TTC549 (cell line): ENCODE measurements at regions not wholly inside any gene's neighbourhood (a gene's known extent, or its start where the extent isn't known, plus 50 kb on each side); places are given as distances from the start of the nearest gene placed in this dataset.

Source experiments
- FAIRE-seq: peaks from 2 replicates; lab custom pipeline; 2012; peaks lifted over from hg19 to GRCh38; lab: Jason Lieb, UNC

DNA sequence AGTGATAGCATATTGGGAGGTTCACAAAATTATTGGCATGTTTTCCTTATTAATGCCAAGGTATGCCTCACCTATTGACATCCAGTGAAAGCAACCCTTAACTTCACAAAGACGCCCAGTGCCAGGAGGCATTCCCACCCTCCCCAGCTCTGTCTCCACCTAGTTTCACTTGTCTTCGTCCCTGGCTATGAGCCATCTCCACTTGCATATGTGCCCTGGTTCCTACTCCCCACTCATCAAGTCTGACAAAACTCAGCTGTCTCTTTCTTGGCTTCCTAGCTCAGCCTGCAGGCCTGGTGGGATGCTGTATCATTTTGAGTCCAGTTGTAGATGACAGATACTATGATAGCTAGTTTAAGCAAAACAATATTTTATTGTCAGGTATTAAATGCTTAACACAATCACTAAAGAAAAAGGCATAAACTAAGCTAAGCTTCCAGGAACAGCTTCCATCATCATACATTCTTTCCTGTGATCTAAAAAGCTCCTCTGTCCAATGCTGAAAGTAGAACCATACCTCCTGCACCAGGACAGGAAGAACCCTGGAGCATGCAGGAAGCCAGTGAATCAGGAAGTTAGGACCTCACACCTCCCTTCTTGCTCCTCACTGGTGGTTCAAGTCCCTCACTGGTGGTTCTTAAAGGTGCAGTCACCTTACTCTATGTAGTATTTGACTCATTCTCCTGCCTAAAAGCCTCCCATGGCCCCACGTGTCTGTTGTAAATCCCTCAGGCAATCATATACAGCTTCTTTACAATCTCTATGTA, 410.3 kb upstream of the RASGEF1B start:
- FAIRE-seq, result no peak

DNA sequence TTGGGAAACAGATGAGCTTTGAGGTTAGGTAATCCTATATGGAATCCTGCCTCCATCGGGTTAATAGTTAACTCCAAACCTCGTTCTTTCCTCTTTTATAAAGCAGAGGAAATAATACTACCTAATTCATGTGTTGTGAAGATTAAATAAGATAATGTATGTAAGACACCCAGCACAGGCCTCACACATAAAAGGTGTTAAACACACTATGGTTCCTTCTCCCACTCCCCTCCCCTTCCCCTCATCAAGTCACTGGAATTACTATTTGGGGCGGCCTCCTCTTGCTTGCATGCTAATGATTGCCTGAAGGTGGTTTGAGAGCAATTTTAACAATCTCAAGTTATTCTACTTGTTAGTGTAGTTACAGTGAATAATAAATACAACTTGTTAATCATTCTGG, 404.4 kb upstream of the RASGEF1B start:
- FAIRE-seq, result no peak

DNA sequence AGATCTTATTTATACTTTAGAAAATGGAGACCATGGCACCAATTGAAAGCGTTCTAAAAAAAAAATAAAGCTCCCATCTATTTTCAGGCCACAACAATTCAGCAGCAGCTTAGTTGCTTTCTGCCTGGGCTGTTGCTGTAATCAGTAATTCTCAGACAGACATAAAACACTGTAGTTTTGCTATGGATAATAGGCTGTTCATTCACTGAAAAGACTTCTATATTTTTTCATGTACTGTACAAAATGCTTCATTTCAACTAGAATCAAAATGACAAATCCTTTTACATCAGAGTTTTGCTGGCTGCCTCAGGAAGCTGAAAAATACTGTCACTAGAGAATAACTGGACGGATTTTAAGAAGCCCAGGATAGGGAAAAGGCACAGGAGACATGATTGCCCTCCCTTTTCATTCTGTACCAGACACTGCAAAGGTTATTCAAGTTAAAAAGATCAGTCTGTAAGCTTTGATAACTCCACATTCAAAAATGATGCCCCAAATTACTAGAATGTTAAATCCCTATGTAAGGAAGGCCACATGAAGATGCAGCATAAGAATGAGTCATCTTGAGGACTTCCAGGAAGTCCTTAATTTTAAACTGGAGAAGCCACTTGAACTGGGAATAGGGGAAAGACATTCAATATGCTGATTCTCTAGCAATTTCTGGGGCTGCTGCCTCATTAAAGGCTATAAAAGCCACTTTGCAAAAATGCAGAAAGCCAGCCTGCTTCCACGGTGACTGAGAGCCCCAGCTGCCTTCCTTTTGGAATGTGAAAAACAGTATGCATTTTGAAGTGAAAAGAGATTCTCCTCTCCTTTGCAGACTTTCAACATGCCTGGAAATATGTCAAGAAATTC, 403.2 kb upstream of the RASGEF1B start:
- no peak for FAIRE-seq

DNA sequence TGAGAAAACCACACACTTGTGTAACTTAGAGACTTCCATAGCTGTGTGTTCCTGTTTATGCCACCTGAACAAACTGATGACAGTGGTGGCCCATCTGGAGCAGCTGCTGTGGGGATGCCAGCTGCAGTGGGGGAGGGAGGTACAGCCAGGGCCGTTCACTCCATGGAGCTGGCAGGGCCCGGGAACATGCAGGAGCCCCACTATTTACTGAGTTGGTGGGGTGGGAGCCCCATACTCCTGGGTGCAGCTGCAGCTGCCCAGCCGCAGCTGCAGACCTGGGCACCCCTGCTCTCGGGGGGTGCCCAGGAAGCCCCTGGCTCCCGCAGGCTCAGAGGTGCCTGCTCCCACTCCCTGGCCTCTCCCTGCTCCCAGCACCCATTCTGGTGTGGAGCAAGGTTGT, 398.6 kb upstream of the RASGEF1B start:
- FAIRE-seq, result no peak

DNA sequence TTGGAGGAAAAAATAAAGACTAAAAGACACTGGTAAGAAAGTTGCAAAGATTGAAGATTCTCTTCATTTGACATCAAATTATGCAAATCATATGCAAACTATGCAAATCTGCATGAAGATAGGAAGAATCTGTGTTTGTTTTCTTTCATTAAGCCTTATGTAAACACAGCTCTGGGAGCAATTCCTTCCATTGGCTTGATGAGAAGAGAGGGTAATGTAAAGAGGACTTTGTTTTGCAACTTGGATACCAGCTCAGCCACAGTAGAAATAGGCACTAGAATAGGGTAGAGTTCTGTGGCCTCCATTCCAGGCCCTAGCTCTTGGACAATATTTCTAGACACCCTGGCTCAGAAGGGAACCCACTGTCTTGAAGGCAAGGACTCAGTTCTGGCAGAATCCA, 388.4 kb upstream of the RASGEF1B start:
- no peak for FAIRE-seq

DNA sequence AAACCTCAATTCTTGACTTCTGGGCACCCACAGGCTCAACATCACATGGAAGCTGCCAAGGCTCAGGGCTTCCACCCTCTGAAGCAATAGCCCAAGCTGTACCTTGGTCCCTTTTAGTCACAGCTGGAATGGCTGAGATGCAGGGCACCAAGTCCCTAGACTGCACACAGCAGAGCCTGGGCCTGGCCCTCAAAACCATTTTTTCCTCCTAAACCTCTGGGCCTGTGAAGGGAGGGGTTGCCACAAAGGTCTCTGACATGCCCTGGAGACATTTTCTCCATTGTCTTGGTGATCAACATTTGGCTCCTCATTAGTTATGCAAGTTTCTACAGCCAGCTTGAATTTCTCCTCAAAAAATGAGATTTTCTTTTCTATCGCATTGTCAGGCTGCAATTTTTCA, 382.7 kb upstream of the RASGEF1B start:
- no peak for FAIRE-seq

DNA sequence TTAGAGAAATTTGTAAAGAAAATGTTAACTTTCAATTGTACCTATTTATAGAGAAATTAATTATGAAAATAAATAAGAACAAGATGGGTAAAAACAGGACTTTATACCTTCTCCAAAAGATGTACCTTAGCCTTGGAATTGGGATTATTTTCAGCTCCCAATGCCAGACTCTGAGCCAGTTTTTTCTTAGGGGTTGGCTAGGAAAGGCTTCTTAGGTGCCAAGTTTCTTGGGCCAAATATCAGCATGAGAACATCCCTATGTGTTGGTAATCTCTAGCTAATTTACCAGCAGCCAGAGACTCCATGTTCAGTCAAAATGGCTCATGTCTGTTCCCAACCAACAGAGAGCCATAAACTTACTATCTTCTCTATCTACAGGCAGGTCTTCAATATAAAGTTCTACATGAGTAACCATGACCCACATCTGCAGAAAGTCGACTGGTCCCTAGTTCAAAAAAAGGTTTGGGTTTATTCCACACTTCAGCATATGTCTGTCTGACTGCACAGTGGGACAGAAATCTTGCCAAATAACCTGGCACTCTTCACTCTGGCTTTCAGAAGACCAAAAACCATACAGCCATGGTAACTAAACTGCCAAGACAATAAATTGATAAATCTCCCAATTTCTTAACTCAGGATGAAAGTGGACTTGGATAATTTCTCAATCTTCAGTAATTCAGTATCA, 380.5 kb upstream of the RASGEF1B start:
- FAIRE-seq, result no peak

DNA sequence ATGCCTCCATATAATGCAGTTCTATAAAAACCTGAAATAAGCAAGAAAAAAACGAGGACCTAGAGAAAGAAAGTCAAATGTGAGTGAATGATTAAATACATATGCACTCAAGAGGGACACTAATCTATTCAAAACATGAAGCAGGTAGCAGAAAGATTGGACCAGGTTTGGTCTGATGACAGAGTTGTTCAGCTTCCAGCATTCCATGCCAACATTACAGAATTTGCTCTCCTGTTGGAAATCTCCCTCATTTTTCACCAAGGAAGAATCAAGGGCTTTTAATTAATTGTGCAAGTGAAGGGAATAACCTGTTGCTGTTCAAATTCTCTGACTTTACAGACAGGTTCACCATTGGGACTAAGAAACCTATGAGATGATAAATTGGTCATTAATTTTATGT, 379.0 kb upstream of the RASGEF1B start:
- FAIRE-seq, result no peak

DNA sequence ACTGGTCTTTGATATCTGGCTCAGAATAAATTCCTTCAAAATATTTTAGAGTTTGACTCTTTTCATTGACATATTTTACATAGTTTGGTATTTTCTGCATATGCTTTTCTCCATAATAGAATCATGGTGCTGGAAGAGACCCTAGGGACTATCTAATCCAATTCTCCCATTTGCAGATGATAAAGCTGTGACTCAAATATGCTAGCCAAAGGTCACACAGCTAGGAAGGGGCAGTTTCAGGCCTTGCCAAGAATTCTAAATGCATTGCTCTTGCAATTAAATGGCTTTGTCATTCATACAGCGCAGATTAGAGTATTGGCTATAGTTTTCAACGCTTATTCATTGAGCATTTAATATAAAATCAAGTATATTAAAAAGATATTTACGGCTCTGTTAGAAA, 374.1 kb upstream of the RASGEF1B start:
- FAIRE-seq, result no peak

DNA sequence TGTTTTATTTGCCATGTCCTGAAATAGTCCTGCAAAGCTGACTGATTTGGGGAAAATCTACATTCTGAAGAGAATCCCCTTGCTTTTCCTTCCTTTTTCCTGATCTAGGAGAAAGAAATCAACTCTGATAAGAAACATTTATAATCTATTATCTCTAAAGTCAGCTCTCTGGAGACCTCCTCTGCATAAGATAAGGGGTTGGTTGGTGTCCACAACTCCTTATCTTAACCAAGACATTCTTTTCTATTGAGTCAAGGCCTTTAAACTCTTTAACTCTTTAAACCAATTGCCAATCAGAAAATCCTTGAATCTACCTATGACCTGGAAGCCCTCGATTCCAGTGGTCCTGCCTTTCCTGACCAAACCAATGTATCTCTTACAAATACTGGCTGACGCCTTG, 373.6 kb upstream of the RASGEF1B start:
- FAIRE-seq, result no peak

DNA sequence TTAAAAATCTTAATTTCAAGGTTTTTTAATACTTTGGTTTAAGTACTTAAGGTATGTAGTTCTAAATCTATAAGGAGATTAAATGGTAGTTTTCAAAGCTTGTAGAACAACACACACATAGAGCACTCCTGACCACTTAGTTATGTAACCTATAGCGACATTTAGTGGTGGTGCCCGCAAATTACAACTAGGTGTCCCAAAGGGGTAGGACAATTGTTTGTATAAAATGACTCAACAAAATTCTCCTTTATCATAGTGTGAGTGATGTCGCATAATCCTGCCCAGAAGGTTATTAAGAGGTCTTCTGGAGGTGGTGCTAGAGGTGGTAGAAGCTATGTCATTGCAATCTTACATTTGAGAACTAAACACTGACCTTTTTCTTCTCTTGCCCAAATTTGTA, 373.0 kb upstream of the RASGEF1B start:
- peak; percentile 32 for FAIRE-seq

DNA sequence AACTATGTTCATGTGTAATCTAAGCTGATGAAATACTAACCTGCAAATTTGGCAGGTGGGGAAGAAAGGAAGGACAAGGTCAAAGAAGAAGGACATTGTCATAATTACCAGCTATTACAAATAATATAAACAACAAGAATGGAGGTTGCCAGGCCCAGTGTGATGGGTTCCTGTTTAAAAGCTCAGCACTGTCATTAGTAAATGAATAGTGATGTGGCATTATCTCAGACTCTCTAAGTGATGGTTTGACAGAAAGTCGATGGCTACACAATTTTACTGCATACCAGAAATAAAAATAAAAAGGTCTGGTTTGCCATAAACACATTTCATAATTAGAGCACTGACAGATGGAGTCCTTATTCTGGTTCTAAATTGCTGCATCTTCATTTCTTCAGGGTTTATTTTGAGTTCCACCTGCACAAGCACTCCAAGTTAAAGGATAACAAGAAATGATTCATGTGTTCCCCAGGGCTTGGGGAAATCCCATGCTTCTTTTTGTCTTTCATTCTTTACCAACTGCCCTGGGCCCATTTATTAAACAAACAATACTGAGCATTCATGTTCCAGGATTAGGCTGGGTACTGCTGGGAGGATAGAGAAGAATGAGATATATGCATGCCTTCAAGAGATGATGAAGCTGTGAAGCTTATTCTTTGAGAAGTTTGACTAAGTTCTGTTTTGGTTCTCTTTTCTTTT, 367.8 kb upstream of the RASGEF1B start:
- no peak for FAIRE-seq

DNA sequence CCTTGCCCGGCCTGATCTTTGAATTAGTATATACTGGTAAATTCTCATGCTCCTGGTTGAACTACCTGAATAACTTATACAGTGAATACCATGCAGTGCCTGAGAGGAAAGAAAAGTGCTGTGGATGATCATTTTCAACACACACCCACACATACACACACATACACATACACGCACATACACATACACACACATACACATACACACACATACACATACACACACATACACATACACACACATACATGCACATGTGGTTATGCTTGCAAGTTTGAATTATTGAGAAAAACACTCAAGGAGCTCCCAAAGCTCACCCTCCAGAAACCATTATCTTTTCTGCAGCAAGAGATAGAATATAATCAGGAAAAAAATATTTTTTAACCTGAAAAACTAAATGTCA, 366.9 kb upstream of the RASGEF1B start:
- no peak for FAIRE-seq

DNA sequence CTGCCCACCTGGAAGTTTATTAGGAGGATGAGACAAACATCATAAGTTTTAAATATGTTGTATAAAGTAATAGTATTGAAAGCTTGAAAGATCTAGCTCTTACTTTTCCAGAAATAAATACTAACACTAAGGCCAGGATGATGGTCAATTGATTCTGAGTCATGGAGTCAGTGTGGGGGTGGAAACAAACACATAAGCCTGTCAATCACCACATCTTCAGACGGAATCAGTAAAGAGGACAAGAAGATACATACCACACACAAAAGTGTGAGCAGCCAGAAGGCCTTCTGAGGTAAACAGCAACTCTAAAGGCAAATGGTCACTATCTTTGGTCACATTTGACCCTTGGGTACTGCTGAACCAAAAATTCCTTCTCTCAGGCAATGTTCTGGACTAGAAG, 365.0 kb upstream of the RASGEF1B start:
- no peak for FAIRE-seq

DNA sequence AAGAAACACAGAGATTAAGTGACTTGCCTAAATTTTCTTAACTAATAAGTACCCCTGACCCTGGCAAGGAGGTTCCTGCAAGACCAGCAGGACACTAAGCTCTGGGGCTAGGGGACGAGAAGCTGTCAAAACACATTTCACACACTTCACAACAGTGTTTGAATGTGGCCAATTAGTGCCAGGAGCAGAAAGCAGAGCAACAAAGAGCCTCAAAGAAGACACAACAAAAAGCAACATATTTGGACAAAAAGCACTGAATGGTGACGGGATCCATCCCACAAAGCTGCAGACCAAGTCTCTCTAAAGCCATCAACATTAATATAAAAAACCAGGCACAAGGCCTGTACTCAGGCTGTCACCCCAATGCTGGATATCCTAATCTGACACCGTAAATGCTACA, 361.9 kb upstream of the RASGEF1B start:
- FAIRE-seq, result no peak

DNA sequence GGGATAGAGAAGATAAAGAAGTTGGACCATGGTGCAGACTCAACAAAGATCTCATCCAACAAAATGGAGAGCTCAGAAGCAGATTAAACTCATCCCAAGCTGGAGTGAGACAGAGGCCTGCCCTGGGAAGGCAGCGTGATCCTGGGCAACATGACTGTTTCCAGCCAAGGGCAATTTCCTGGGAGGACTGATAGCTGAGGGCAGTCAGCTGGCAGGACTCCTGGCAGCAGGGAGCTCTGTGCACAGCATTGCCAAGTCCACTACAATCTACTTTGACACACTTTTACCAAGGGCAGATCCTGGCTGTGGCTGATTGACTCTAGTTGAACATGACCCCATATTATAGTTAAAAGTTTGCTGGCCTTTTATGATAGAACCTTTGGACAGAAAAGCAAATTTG, 357.3 kb upstream of the RASGEF1B start:
- no peak for FAIRE-seq

DNA sequence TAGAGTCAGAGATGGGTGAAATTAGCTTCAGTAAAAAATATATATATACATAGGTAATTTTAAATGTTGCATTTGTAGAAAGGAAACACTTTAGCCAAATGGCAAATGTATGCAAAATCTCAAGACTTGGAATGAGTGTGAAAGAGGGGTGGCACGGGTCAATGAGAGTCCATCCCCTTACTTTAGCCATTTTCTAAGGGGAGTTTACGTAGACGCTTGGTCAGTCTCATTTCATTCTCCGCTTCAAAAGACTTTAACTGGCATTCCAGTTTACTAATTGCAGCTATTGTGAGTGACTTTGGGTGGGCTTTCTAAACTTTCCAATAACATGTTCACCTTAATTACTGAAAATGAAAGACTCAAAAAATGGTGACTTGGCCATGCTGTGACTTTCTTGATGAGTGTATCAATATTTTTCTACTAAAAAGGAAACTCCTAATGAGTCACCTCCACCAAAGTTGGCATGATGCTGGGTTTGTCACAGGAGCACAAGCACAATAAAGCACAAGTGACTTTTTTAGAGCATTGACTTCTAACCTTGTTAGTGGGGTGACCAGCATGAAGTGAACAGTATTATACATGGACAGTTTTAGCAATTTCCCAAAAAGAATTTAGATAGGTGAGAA, 356.0 kb upstream of the RASGEF1B start:
- no peak for FAIRE-seq

DNA sequence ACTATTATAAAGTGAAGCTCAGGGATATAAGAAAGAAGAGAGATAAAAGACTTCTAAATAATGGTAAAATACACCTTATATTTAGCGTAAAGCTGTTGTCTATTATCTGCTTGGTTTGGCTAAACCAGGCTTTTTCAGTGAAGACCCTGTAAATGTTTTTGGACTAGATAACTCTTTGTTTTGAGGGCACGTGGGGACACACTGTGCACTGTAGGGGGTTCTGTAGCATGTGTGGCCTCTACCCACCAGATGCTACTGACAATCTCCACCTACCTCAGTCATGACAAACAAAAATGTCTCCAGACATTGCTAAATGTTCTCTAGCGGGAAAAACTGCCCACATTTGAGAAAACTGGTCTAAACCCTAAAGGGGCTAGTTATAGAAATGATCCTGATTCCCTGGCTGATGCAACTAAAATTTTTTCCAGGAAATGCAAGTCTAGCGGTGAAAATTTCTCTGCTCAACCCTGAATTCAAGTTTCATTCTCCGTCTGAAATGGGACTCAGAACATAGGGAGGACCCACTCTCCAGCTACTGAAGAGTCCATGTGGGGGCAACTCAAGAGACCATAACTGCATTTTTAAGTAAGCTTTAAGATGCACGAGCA, 355.2 kb upstream of the RASGEF1B start:
- no peak for FAIRE-seq

DNA sequence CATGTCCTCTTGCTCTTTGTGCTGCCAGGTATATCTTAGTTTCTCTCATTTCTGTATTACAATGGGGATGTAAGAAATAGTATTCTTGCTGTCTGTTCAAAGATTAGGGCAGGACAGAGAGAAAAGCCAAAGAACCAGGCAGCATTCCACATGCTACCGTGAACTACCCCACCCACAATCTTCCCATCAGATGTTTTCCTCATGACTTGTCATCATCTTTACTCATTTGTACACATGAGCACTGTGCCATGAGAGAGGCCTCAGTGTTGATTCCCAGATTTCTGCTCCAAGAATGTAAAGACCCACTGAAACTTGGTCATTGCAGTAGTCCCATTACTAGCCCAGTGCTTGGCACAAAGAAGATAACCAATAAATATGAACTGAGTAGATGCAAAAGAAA, 354.6 kb upstream of the RASGEF1B start:
- no peak for FAIRE-seq

DNA sequence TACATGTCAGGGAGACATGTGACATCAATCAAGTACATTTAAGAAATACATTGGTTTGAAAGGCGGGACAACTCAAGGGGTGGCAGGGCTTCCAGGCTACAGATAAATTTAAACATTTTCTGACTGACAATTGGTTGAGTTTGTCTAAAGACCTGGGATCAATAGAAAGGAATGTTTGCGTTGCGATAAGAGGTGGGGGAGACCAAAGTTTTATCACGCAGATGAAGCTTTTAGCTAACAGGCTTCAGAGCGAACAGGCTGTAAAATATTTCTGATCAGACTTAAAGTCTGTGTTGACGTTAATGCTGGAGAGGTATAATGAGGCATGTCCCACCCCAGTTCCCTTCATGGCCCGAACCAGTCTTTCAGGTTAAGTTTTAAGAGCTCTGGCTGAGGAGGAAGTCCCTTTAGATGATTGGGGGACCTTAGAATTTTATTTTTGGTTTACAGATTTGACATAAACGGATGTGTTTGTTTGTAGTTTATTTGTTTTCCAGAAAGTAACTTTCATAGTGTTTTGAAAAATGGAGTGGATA, 346.7 kb upstream of the RASGEF1B start:
- FAIRE-seq, result no peak

DNA sequence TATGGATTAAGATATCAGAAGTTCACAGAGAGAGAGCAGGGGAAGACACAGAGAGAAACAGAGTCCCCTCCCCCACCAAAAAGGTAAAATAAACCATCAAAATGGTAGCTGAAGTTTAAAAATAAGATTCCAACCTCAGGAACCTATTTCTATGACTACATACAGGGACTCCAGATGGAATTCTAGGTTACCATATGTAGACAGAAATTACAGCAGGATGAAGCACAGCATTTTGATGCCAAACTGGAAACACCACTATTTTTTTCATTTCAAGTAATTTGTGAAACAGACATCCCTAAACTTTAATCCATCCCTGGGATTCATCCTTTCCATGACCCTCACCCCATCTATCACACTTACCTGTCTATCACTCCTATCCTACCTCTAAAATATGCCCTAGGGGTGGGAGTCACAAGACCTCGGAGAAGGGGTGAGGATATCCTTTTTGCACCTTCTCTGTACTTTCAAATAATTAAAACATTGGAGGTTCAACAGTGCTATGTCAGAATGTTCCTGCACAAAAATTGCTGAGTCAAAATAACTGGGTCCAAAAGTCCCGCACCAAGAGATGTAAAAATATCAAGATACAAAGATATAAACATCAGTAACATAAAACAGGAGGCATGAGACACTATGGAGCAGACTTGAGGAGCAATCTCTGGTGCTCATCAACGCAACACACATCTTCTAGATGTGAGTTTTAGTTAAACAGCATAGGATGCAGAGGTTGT, 344.5 kb upstream of the RASGEF1B start:
- FAIRE-seq, result no peak
